HCT116 (cell line): ENCODE measurements at regions not wholly inside any gene's neighbourhood (a gene's known extent, or its start where the extent isn't known, plus 50 kb on each side); places are given as distances from the start of the nearest gene placed in this dataset.
A peak's percentile ranks its signal among the peaks of the same experiment; 100 is the strongest.

Experiments used
- ATAC-seq: fragments of 200-7000 bp; cut with Tn5 transposase; 2 replicates; pipeline ENCODE4 v1.9.1; 2020; ENCODE audit warnings: mild to moderate bottlenecking, moderate library complexity
- BruUV-seq: library from RNA; stranded (reverse); fragments of 400-500 nt; replicated peaks from 2 replicates; lab custom pipeline; 2021; lab: Mats Ljungman, UMichigan
- CTCF ChIA-PET: fragments of 300-600 bp; sonication (Branson Sonifier 250); formaldehyde crosslinking; loops from one replicate; lab custom pipeline; 2021; ENCODE audit warnings: antibody characterized with exemption; lab: Charles Lee
- POLR2A ChIA-PET: fragments of 300-600, 350-600 bp; sonication (Branson Sonifier 250); formaldehyde crosslinking; loops from one replicate; lab custom pipeline; 2021; ENCODE audit warnings: antibody characterized with exemption; lab: Charles Lee
- RAD21 ChIA-PET, 2 experiments: fragments of 300-600 bp; sonication (Branson Sonifier 250); formaldehyde crosslinking; loops; one replicate each; lab custom pipeline; 2023; ENCODE audit warnings: low total read pairs in 2 of 2; ENCODE audit not compliant: uncharacterized antibody in 2 of 2, unreplicated experiment in 2 of 2, low non-redundant PET in 1 of 2; lab: Charles Lee
- DNase-seq: peaks from one replicate; pipeline ENCODE4 v3.0.0-alpha.2; 2010; ENCODE audit warnings: low read depth, low spot score
- H2AFZ ChIP-seq: fragments of 200-600 bp; shearing (Covaris generic), sonication (generic); 2 replicates; pipeline ENCODE4 v1.6.1; 2017; ENCODE audit warnings: low read depth, mixed run types, mixed read lengths, antibody characterized with exemption, low read length; ENCODE audit not compliant: poor library complexity, severe bottlenecking
- H3K27ac ChIP-seq: 2 replicates; pipeline ENCODE4 v1.5.1; 2012; ENCODE audit warnings: low read depth, low read length
- H3K27me3 ChIP-seq: fragments of 200-600 bp; sonication (generic); 2 replicates; pipeline ENCODE4 v1.6.1; 2016; ENCODE audit warnings: mixed run types, low read length, mixed read lengths; ENCODE audit not compliant: insufficient read depth
- H3K36me3 ChIP-seq, 2 experiments: fragments of 200-500 bp in 1 of 2; fragments of 200-600 bp in 1 of 2; sonication (Bioruptor generic) in 1 of 2; sonication (generic) in 1 of 2; 2 replicates each; pipeline versions ENCODE4 v1.5.1 to v1.6.1; 2014 to 2016; ENCODE audit warnings: low read length in 2 of 2, inconsistent platforms in 1 of 2, mixed read lengths in 1 of 2, mixed run types in 1 of 2; ENCODE audit not compliant: insufficient read depth in 2 of 2, control insufficient read depth in 1 of 2
- H3K4me1 ChIP-seq, 2 experiments: fragments of 200-600 bp in 1 of 2; sonication (generic) in 1 of 2; 2 replicates each; pipeline versions ENCODE4 v1.5.1 to v1.6.1; 2012 to 2017; ENCODE audit warnings: low read length in 2 of 2, inconsistent platforms in 1 of 2, mild to moderate bottlenecking in 1 of 2, mixed read lengths in 1 of 2, mixed run types in 1 of 2, moderate library complexity in 1 of 2; ENCODE audit not compliant: insufficient read depth in 2 of 2, control insufficient read depth in 1 of 2
- H3K4me2 ChIP-seq: fragments of 200-600 bp; sonication (generic); 2 replicates; pipeline ENCODE4 v1.6.1; 2017; ENCODE audit warnings: mixed run types, low read length, mixed read lengths
- H3K4me3 ChIP-seq, 2 experiments: fragments of 200-600 bp in 1 of 2; sonication (generic) in 1 of 2; replicated peaks in 1 of 2; 2 replicates each; pipeline ENCODE4 v1.5.1; 2011 to 2016; ENCODE audit warnings: low read length in 2 of 2, control low read depth in 1 of 2, low read depth in 1 of 2, mild to moderate bottlenecking in 1 of 2, mixed read lengths in 1 of 2, mixed run types in 1 of 2
- H3K79me2 ChIP-seq: fragments of 200-600 bp; sonication (generic); 2 replicates; pipeline ENCODE4 v1.6.1; 2017; ENCODE audit warnings: mild to moderate bottlenecking, mixed run types, low read length, moderate library complexity, mixed read lengths; ENCODE audit not compliant: insufficient read depth
- H3K9ac ChIP-seq: fragments of 200-600 bp; sonication (generic); 2 replicates; pipeline ENCODE4 v1.6.1; 2016; ENCODE audit warnings: low read length, mixed read lengths
- H3K9me2 ChIP-seq: fragments of 200-600 bp; sonication (generic), shearing (Covaris generic); 2 replicates; pipeline ENCODE4 v1.6.1; 2017; ENCODE audit warnings: mixed run types, mild to moderate bottlenecking, moderate library complexity; ENCODE audit not compliant: insufficient read depth
- H3K9me3 ChIP-seq, 2 experiments: fragments of 200-500 bp in 1 of 2; fragments of 200-600 bp in 1 of 2; sonication (Bioruptor generic) in 1 of 2; sonication (generic) in 1 of 2; 2 replicates each; pipeline ENCODE4 v1.6.1; 2014 to 2017; ENCODE audit warnings: low read length in 2 of 2, mixed read lengths in 2 of 2, inconsistent platforms in 1 of 2, low read depth in 1 of 2, mild to moderate bottlenecking in 1 of 2, mixed run types in 1 of 2, moderate library complexity in 1 of 2; ENCODE audit not compliant: control insufficient read depth in 1 of 2, insufficient read depth in 1 of 2
- H4K20me1 ChIP-seq: fragments of 200-600 bp; sonication (generic), shearing (Covaris generic); 2 replicates; pipeline ENCODE4 v1.6.1; 2017; ENCODE audit warnings: mixed run types, mild to moderate bottlenecking, moderate library complexity; ENCODE audit not compliant: insufficient read depth
- CBX3 ChIP-seq: IDR thresholded peaks from 2 replicates; pipeline ENCODE4 v1.6.1; 2012; ENCODE audit warnings: low read depth
- CEBPB ChIP-seq: IDR thresholded peaks from 2 replicates; pipeline ENCODE4 v1.6.1; 2012; ENCODE audit warnings: low read depth
- EGR1 ChIP-seq: IDR thresholded peaks from 2 replicates; pipeline ENCODE4 v1.6.1; 2012; ENCODE audit warnings: low read depth
- EZH2 ChIP-seq: fragments of 200-600 bp; sonication (generic); IDR thresholded peaks from 2 replicates; pipeline ENCODE4 v1.6.1; 2017; ENCODE audit warnings: antibody characterized with exemption, mixed run types
- EZH2phosphoT487 ChIP-seq: fragments of 200-600 bp; IDR thresholded peaks from 2 replicates; pipeline ENCODE4 v1.6.1; 2018; ENCODE audit warnings: antibody characterized with exemption, borderline replicate concordance
- POLR2A ChIP-seq: IDR thresholded peaks from 2 replicates; pipeline ENCODE4 v1.7.0; 2011; ENCODE audit warnings: borderline replicate concordance; ENCODE audit not compliant: insufficient read depth, insufficient read length; ENCODE audit errors: extremely low read depth
- POLR2AphosphoS5 ChIP-seq: IDR thresholded peaks from 2 replicates; pipeline ENCODE4 v1.6.1; 2011; ENCODE audit warnings: mild to moderate bottlenecking, low read depth, low read length, moderate library complexity
- RAD21 ChIP-seq: IDR thresholded peaks from 2 replicates; pipeline ENCODE4 v1.6.1; 2012; ENCODE audit warnings: low read depth, mild to moderate bottlenecking
- SIN3A ChIP-seq: IDR thresholded peaks from 2 replicates; pipeline ENCODE4 v1.6.1; 2012; ENCODE audit warnings: low read depth
- TCF7L2 ChIP-seq: IDR thresholded peaks from 2 replicates; pipeline ENCODE4 v1.7.0; 2011; ENCODE audit warnings: borderline replicate concordance, inconsistent platforms; ENCODE audit not compliant: insufficient read depth, insufficient read length; ENCODE audit errors: extremely low read depth
- YY1 ChIP-seq: IDR thresholded peaks from 2 replicates; pipeline ENCODE4 v1.6.1; 2011; ENCODE audit warnings: low read length, low read depth, moderate library complexity, mild to moderate bottlenecking; ENCODE audit not compliant: insufficient replicate concordance; ENCODE audit errors: extremely low read depth
- ZFX ChIP-seq: fragments of 450-650 bp; IDR thresholded peaks from 2 replicates; pipeline ENCODE4 v1.6.1; 2017
- ZNF274 ChIP-seq: fragments of 200-500 bp; sonication (Bioruptor generic); IDR thresholded peaks from 2 replicates; pipeline ENCODE4 v1.6.1; 2014; ENCODE audit warnings: mild to moderate bottlenecking, low read depth, low read length, inconsistent platforms
- intact Hi-C: fragments of 100-400 bp; cut with micrococcal nuclease; formaldehyde crosslinking; loops from 2 replicates; pipeline ENCODE4 v1.10.0; 2022
- TF ChIP-seq, protein P1 (sequence below), 3 experiments: fragments of 200-600 bp in 1 of 3; sonication (generic) in 1 of 3; IDR thresholded peaks in 2 of 3; conservative IDR thresholded peaks in 1 of 3; 2 replicates each; pipeline ENCODE4 v1.5.1; 2012 to 2017; ENCODE audit warnings: low read depth in 2 of 3, low read length in 2 of 3, antibody characterized with exemption in 1 of 3, borderline replicate concordance in 1 of 3, control low read depth in 1 of 3, mild to moderate bottlenecking in 1 of 3, mixed read lengths in 1 of 3, mixed run types in 1 of 3, moderate library complexity in 1 of 3; ENCODE audit not compliant: insufficient read depth in 1 of 3
- TF ChIP-seq, protein P2 (sequence below): IDR thresholded peaks from 2 replicates; pipeline ENCODE4 v1.6.1; 2012
- TF ChIP-seq, protein P3 (sequence below): IDR thresholded peaks from 2 replicates; pipeline ENCODE4 v1.6.1; 2011; ENCODE audit warnings: mild to moderate bottlenecking, low read length, moderate library complexity; ENCODE audit not compliant: insufficient replicate concordance; ENCODE audit errors: extremely low read depth
- TF ChIP-seq, protein P4 (sequence below): IDR thresholded peaks from 2 replicates; pipeline ENCODE4 v1.6.1; 2012

DNA sequence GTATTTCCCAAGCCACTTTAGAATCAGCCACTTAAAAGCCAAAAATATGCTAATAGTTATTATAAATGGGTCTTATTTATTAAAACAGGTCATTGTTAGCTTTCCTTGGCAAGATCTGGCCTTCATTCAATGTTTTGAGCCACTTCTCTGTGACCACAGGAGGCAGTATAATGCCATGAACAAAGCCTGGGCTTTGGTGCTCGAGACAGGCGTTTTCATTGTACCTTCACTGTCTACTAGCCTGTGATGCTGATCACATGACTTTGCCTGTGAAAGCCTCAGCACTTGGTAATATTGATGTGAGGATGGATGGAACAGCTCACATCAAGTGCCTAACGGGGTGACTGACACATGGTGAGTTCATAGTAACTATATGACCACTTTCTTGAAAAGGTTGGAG lies 217.0 kb downstream of the RWDD3 start:
- RAD21 ChIA-PET = no interaction called here
- H3K4me1 ChIP-seq = no peaks in the 10 kb centered on the region
- no peak overlapping the region for H3K27ac ChIP-seq
- H3K79me2 ChIP-seq = no peaks in the 10 kb centered on the region
- no peaks in the 10 kb centered on the region for H3K9me2 ChIP-seq
- intact Hi-C loops = no loop called here
- CTCF ChIA-PET = interaction anchor here (1.0 kb wide), 1 partner anchor 12 kb away, joined by 3 read pairs; no protein-coding TSS in a partner anchor
- BruUV-seq = no TSS peak
- DNase-seq (peak; percentile 33), ATAC-seq (peak; percentile 87)
- no peak overlapping the region for H3K4me2 ChIP-seq
- POLR2A ChIA-PET = no interaction called here
- no peaks in the 10 kb centered on the region for H3K9me3 ChIP-seq
- no peak overlapping the region for H3K4me3 ChIP-seq
- no peaks in the 10 kb centered on the region for H3K36me3 ChIP-seq
- H2AFZ ChIP-seq = no peak overlapping the region
- H4K20me1 ChIP-seq = no peaks in the 10 kb centered on the region
- H3K9ac ChIP-seq = no peak overlapping the region
- TF ChIP-seq, protein P1, sequence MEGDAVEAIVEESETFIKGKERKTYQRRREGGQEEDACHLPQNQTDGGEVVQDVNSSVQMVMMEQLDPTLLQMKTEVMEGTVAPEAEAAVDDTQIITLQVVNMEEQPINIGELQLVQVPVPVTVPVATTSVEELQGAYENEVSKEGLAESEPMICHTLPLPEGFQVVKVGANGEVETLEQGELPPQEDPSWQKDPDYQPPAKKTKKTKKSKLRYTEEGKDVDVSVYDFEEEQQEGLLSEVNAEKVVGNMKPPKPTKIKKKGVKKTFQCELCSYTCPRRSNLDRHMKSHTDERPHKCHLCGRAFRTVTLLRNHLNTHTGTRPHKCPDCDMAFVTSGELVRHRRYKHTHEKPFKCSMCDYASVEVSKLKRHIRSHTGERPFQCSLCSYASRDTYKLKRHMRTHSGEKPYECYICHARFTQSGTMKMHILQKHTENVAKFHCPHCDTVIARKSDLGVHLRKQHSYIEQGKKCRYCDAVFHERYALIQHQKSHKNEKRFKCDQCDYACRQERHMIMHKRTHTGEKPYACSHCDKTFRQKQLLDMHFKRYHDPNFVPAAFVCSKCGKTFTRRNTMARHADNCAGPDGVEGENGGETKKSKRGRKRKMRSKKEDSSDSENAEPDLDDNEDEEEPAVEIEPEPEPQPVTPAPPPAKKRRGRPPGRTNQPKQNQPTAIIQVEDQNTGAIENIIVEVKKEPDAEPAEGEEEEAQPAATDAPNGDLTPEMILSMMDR (IDR thresholded peaks at IDR 0.05 in 2 of 3, conservative IDR thresholded peaks at IDR 0.05 in 1 of 3; ENCODE audit: borderline replicate concordance in 1 of 3, insufficient read depth in 1 of 3, low read depth in 2 of 3, low read length in 2 of 3) = peak in 2 of 3 experiments; percentile 55 to 62; a peak in 4 of 6 replicates
- TF ChIP-seq EZH2 = no peak
- TF ChIP-seq CEBPB = no peak
- no peak for TF ChIP-seq ZFX
- no peak for TF ChIP-seq POLR2A
- no peak for TF ChIP-seq TCF7L2
- TF ChIP-seq EZH2phosphoT487 = no peak
- TF ChIP-seq, protein P2, sequence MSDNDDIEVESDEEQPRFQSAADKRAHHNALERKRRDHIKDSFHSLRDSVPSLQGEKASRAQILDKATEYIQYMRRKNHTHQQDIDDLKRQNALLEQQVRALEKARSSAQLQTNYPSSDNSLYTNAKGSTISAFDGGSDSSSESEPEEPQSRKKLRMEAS = no peak
- no peak for TF ChIP-seq CBX3
- TF ChIP-seq SIN3A = no peak
- TF ChIP-seq EGR1 = no peak
- TF ChIP-seq, protein P3, sequence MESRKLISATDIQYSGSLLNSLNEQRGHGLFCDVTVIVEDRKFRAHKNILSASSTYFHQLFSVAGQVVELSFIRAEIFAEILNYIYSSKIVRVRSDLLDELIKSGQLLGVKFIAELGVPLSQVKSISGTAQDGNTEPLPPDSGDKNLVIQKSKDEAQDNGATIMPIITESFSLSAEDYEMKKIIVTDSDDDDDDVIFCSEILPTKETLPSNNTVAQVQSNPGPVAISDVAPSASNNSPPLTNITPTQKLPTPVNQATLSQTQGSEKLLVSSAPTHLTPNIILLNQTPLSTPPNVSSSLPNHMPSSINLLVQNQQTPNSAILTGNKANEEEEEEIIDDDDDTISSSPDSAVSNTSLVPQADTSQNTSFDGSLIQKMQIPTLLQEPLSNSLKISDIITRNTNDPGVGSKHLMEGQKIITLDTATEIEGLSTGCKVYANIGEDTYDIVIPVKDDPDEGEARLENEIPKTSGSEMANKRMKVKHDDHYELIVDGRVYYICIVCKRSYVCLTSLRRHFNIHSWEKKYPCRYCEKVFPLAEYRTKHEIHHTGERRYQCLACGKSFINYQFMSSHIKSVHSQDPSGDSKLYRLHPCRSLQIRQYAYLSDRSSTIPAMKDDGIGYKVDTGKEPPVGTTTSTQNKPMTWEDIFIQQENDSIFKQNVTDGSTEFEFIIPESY = no peak
- TF ChIP-seq YY1 = no peak
- TF ChIP-seq, protein P4, sequence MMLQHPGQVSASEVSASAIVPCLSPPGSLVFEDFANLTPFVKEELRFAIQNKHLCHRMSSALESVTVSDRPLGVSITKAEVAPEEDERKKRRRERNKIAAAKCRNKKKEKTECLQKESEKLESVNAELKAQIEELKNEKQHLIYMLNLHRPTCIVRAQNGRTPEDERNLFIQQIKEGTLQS = no peak
- TF ChIP-seq RAD21 = peak; percentile 61
- TF ChIP-seq POLR2AphosphoS5 = no peak
- TF ChIP-seq ZNF274 = no peak
- H3K27me3 ChIP-seq = no peaks in the 10 kb centered on the region
